ENCODE measurements at regions not wholly inside any gene's neighbourhood (a gene's known extent, or its start where the extent isn't known, plus 50 kb on each side); places are given as distances from the start of the nearest gene placed in this dataset.

- no peak for DNase-seq
Observed at GRCh38 chr1:237953238-237953637, 62.5 kb upstream of the ZP4 start.

Measured in right hindlimb (tissue), 1 donor.